Activated gamma-delta T cell treated with Interleukin-2 at 50 U/mL for 16 hours (primary cell): ENCODE measurements at regions not wholly inside any gene's neighbourhood (a gene's known extent, or its start where the extent isn't known, plus 50 kb on each side); places are given as distances from the start of the nearest gene placed in this dataset.

Source experiments
- DNase-seq: peaks from one replicate; pipeline ENCODE4 v3.0.0-alpha.2; 2020

- DNase-seq: no peak
These were observed 61.6 kb downstream of the LSM5 start for GRCh38 chr7:32428546-32428945.

GRCh38 chr7:32427769-32428291 is 62.4 kb downstream of the LSM5 start:
- peak; percentile 51 for DNase-seq

- no peak for DNase-seq
These were observed 73.3 kb downstream of the LSM5 start for GRCh38 chr7:32416846-32417245.

- DNase-seq: no peak
These were observed 74.2 kb downstream of the LSM5 start for GRCh38 chr7:32415936-32416335.

- DNase-seq: no peak
These were observed 74.7 kb downstream of the LSM5 start for GRCh38 chr7:32415519-32415918.

- DNase-seq: no peak
These were observed 77.7 kb downstream of the LSM5 start for GRCh38 chr7:32412471-32412870.

- DNase-seq: no peak
These were observed 79.6 kb downstream of the LSM5 start for GRCh38 chr7:32410545-32410944.

- no peak for DNase-seq
These were observed 83.8 kb downstream of the LSM5 start for GRCh38 chr7:32406386-32406785.

GRCh38 chr7:32403463-32404229 is 86.5 kb downstream of the LSM5 start:
- no peak for DNase-seq

GRCh38 chr7:32400676-32401075 is 89.5 kb downstream of the LSM5 start:
- no peak for DNase-seq

- no peak for DNase-seq
These were observed 90.9 kb downstream of the LSM5 start for GRCh38 chr7:32399311-32399710.

GRCh38 chr7:32395168-32395567 is 95.0 kb downstream of the LSM5 start:
- no peak for DNase-seq

GRCh38 chr7:32393861-32394260 is 96.3 kb downstream of the LSM5 start:
- no peak for DNase-seq

- no peak for DNase-seq
These were observed 100.0 kb downstream of the LSM5 start for GRCh38 chr7:32390210-32390609.

- no peak for DNase-seq
These were observed 104.7 kb downstream of the LSM5 start for GRCh38 chr7:32385316-32385956.

- DNase-seq: no peak
These were observed 109.1 kb downstream of the LSM5 start for GRCh38 chr7:32381024-32381601.

GRCh38 chr7:32379510-32380112 is 110.6 kb downstream of the LSM5 start:
- no peak for DNase-seq

- no peak for DNase-seq
These were observed 111.2 kb downstream of the LSM5 start for GRCh38 chr7:32378988-32379387.

- no peak for DNase-seq
These were observed 125.6 kb downstream of the LSM5 start for GRCh38 chr7:32364581-32364980.

GRCh38 chr7:32360127-32360526 is 130.1 kb downstream of the LSM5 start:
- no peak for DNase-seq

GRCh38 chr7:32357535-32358277 is 132.5 kb downstream of the LSM5 start:
- no peak for DNase-seq

GRCh38 chr7:32347244-32347828 is 142.8 kb downstream of the LSM5 start:
- no peak for DNase-seq
